Activated CD8-positive, alpha-beta T cell treated with anti-CD3 and anti-CD28 coated beads for 36 hours (primary cell): ENCODE measurements at regions not wholly inside any gene's neighbourhood (a gene's known extent, or its start where the extent isn't known, plus 50 kb on each side); places are given as distances from the start of the nearest gene placed in this dataset.

Experiments
- ATAC-seq: fragments of 200-7000 bp; cut with Tn5 transposase; one replicate; pipeline ENCODE4 v1.10.0; 2021; ENCODE audit warnings: mild to moderate bottlenecking, moderate library complexity
- CTCF ChIA-PET: fragments of 350-600 bp; sonication (Branson Sonifier 250); formaldehyde crosslinking; loops from one replicate; lab custom pipeline; 2021; ENCODE audit warnings: antibody characterized with exemption; lab: Charles Lee
- POLR2A ChIA-PET: fragments of 350-600 bp; sonication (Branson Sonifier 250); formaldehyde crosslinking; loops from one replicate; lab custom pipeline; 2021; ENCODE audit warnings: antibody characterized with exemption; lab: Charles Lee
- DNase-seq: peaks from one replicate; pipeline ENCODE4 v3.0.0-alpha.2; 2020
- H3K27ac Mint-ChIP-seq: one replicate; pipeline ENCODE4 v1.8.0; 2021; ENCODE audit warnings: mild to moderate bottlenecking, mixed read lengths
- H3K27me3 Mint-ChIP-seq: one replicate; pipeline ENCODE4 v1.8.0; 2021; ENCODE audit warnings: mixed read lengths
- H3K36me3 Mint-ChIP-seq: one replicate; pipeline ENCODE4 v1.8.0; 2021; ENCODE audit warnings: low read depth, mixed read lengths
- H3K4me1 Mint-ChIP-seq: one replicate; pipeline ENCODE4 v1.8.0; 2021; ENCODE audit warnings: low read depth, mixed read lengths
- H3K4me3 Mint-ChIP-seq: one replicate; pipeline ENCODE4 v1.8.0; 2021; ENCODE audit warnings: mild to moderate bottlenecking, moderate library complexity, mixed read lengths
- H3K9me3 Mint-ChIP-seq: one replicate; pipeline ENCODE4 v1.8.0; 2021; ENCODE audit warnings: mixed read lengths
- CTCF ChIP-seq: fragments of 200-600 bp; IDR thresholded peaks from one replicate; pipeline ENCODE4 v1.8.0; 2022; ENCODE audit warnings: antibody characterized with exemption, mild to moderate bottlenecking
- intact Hi-C: fragments of 100-400 bp; cut with micrococcal nuclease; formaldehyde crosslinking; loops from one replicate; pipeline ENCODE4 v1.10.0; 2022

GRCh38 chr10:63744060-63744941, 223.1 kb downstream of the REEP3 start:
- Mint-ChIP-seq H3K27ac (no peak overlapping the region), H3K4me3 (no peak overlapping the region), H3K9me3 (no peaks in the 10 kb centered on the region), H3K36me3 (no peaks in the 10 kb centered on the region), H3K4me1 (no peaks in the 10 kb centered on the region), H3K27me3 (peaks cover 11% of the 10 kb centered on the region)
- DNase-seq (no peak), ATAC-seq (no peak)
- ChIA-PET CTCF (interaction anchor here (1.0 kb wide), 1 partner anchor 24 kb away, joined by 3 read pairs; no protein-coding TSS in a partner anchor), POLR2A (no interaction called here)
- intact Hi-C loops = no loop called here
- TF ChIP-seq CTCF = no peak

- ChIA-PET CTCF (no interaction called here), POLR2A (no interaction called here)
- Mint-ChIP-seq H3K4me1 (no peaks in the 10 kb centered on the region), H3K9me3 (no peaks in the 10 kb centered on the region), H3K27ac (no peak overlapping the region), H3K4me3 (no peak overlapping the region), H3K27me3 (peaks cover 9% of the 10 kb centered on the region), H3K36me3 (no peaks in the 10 kb centered on the region)
- intact Hi-C loops = no loop called here
- ATAC-seq (no peak), DNase-seq (no peak)
- TF ChIP-seq CTCF = no peak
These were observed 228.7 kb downstream of the REEP3 start for GRCh38 chr10:63749915-63750314.

DNA sequence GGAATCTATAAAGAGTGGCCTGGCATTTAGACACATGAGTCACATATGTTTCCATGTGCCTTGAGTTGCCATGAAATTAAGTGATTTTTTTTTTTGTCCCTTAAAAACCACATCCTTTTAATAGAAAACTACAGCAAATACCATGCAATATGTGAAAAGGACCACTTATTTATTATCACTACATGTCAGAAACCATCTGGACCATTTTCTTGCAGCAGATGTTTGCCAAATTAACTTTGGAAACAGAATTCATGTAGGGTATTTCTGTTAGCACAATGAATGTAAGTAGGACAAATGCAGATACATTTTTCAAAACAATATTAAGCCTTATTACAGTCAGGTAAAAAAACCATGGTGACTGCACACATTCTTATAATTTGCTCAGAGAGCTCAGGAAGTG, 230.6 kb downstream of the REEP3 start:
- POLR2A ChIA-PET = no interaction called here
- Mint-ChIP-seq H3K27me3 (peaks cover 13% of the 10 kb centered on the region), H3K4me1 (no peaks in the 10 kb centered on the region), H3K4me3 (no peak overlapping the region), H3K36me3 (no peaks in the 10 kb centered on the region), H3K9me3 (no peaks in the 10 kb centered on the region), H3K27ac (no peak overlapping the region)
- no peak for ATAC-seq
- CTCF ChIA-PET = no interaction called here
- intact Hi-C loops = no loop called here
- no peak for DNase-seq
- no peak for TF ChIP-seq CTCF

GRCh38 chr10:63752318-63752717, 231.1 kb downstream of the REEP3 start:
- ChIA-PET POLR2A (no interaction called here), CTCF (interaction anchor here (3.5 kb wide), 1 partner anchor 31 kb away, joined by 10 read pairs; no protein-coding TSS in a partner anchor)
- no peak for ATAC-seq
- Mint-ChIP-seq H3K4me3 (no peak overlapping the region), H3K36me3 (no peaks in the 10 kb centered on the region), H3K9me3 (no peaks in the 10 kb centered on the region), H3K27ac (no peak overlapping the region), H3K27me3 (peaks cover 11% of the 10 kb centered on the region), H3K4me1 (no peaks in the 10 kb centered on the region)
- TF ChIP-seq CTCF = no peak
- intact Hi-C loops = no loop called here
- no peak for DNase-seq

DNA sequence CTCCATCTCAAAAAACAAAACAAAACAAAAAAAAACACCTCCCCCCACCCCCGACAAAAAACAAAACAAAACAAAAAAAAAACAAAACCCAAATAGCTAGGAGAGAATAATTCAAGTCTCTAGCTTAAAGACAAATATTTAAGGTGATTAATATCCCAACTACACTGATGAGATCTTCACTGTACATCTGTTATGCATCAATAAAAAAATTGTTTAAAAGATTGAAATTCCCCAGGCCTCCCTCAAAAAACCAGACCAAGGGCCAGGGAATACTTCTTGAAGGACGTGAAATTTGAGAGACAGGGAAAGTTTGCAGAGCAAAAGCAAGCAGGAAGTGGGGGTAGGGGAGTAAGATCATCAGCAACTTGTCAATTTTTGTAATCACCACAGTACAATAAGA, 232.6 kb downstream of the REEP3 start:
- Mint-ChIP-seq H3K27me3 (peaks cover 11% of the 10 kb centered on the region), H3K27ac (no peak overlapping the region), H3K36me3 (no peaks in the 10 kb centered on the region), H3K9me3 (no peaks in the 10 kb centered on the region), H3K4me1 (no peaks in the 10 kb centered on the region), H3K4me3 (no peak overlapping the region)
- CTCF ChIA-PET = interaction anchor here (3.5 kb wide), 1 partner anchor 33 kb away, joined by 10 read pairs; no protein-coding TSS in a partner anchor
- no peak for ATAC-seq
- POLR2A ChIA-PET = no interaction called here
- no peak for DNase-seq
- no peak for TF ChIP-seq CTCF
- intact Hi-C loops = no loop called here
